ENCODE measurements at regions not wholly inside any gene's neighbourhood (a gene's known extent, or its start where the extent isn't known, plus 50 kb on each side); places are given as distances from the start of the nearest gene placed in this dataset.

DNA sequence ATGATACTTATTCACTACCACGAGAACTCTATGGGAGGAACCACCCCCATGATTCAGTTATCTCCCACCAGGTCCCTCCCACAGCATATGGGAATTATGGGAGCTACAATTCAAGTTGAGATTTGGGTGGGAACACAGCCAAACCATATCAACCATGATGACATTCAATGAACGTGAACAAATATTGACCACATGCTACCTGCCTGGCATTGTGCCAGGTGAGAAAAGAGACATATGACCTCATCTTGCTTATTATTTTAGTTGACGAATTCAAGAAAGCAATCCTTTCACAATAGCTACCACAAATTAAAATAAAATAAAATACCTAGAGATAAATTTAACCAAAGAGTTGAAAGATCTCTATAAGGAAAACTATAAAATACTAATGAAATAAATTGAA, 286.5 kb upstream of the CRIM1 start:
- TF ChIP-seq POLR2AphosphoS5 (IDR thresholded peaks at IDR 0.05; ENCODE audit: low read depth, low read length) (no peak), SIN3A (IDR thresholded peaks at IDR 0.05; ENCODE audit: borderline replicate concordance, low read depth, low read length) (no peak)

Measured in SK-N-SH (cell line).